Heart left ventricle (tissue), 13 donors: ENCODE measurements at regions not wholly inside any gene's neighbourhood (a gene's known extent, or its start where the extent isn't known, plus 50 kb on each side); places are given as distances from the start of the nearest gene placed in this dataset.

Source experiments
- POLR2A ChIP-seq, 2 donors: fragments of 450-650 bp; IDR thresholded peaks; one replicate each; pipeline ENCODE4 v1.6.1; 2017; ENCODE audit warnings: antibody characterized with exemption in 2 of 2, mild to moderate bottlenecking in 2 of 2, moderate library complexity in 2 of 2
- TF ChIP-seq, protein P1 (sequence below), 12 donors: fragments of 200-600 bp; sonication (generic) in 4 of 12; IDR thresholded peaks; one replicate each; pipeline versions ENCODE4 v1.5.0 to v1.8.0; 2018 to 2022; ENCODE audit warnings: antibody characterized with exemption in 12 of 12, mild to moderate bottlenecking in 5 of 12
- donor health status: ischemic (EF 13 %, LVEDD 7.1; RV severe dilation, severe dysfunction).
- donor health status: DM: no; HTN: yes; CAD: no.
- donor health status: DM: no; HTN: no; CAD: no.
- donor health status: ischemic (EF 25% LVEDD 6.9; RV normal size, moderate dysfunction).
- donor health status: ischemic (EF 25% LVEDD 5.7; RV mildly dilated, moderate dysfunction).
- donor health status: ischemic (EF 35%, LVEDD 5.7; RV mildly dilated, moderate dysfunction).
- donor health status: nonischemic (EF 11% LVEDD 7.7; RV severe dilation, severe dysfunction).
- donor health status: DM: yes; HTN: yes; CAD: no.
- donor health status: PGD.
- donor health status: ischemic (EF 29% LVEDD 5.4; RV normal size, mild dysfunction).
- donor health status: nonischemic (EF 23%, LVEDD 6.1; RV moderate dilation, normal function).

DNA sequence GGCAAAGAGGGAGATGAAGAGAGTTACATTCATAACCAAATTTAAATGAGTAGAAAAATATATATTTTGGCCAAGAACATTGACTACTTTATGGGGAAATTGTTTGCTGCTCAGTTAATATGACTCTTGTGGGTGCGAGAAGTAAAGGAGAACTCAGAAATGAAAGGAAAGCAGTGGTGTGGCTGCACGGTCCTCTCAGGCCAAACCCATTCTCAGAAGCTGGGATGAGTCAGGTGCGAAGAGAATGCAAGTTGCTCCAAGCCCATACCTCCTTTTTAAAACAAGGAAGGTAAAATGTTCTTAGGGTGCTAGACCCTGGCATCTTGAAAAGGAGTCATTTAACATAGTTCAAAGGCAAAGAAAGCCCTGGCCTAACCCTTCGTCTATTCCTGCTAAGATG is 258.6 kb downstream of the RAD51AP2 start:
- TF ChIP-seq, protein P1, sequence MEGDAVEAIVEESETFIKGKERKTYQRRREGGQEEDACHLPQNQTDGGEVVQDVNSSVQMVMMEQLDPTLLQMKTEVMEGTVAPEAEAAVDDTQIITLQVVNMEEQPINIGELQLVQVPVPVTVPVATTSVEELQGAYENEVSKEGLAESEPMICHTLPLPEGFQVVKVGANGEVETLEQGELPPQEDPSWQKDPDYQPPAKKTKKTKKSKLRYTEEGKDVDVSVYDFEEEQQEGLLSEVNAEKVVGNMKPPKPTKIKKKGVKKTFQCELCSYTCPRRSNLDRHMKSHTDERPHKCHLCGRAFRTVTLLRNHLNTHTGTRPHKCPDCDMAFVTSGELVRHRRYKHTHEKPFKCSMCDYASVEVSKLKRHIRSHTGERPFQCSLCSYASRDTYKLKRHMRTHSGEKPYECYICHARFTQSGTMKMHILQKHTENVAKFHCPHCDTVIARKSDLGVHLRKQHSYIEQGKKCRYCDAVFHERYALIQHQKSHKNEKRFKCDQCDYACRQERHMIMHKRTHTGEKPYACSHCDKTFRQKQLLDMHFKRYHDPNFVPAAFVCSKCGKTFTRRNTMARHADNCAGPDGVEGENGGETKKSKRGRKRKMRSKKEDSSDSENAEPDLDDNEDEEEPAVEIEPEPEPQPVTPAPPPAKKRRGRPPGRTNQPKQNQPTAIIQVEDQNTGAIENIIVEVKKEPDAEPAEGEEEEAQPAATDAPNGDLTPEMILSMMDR (IDR thresholded peaks at IDR 0.05) = no peak
- TF ChIP-seq POLR2A (IDR thresholded peaks at IDR 0.05) = no peak
